GM12875 (cell line): ENCODE measurements at regions not wholly inside any gene's neighbourhood (a gene's known extent, or its start where the extent isn't known, plus 50 kb on each side); places are given as distances from the start of the nearest gene placed in this dataset.

Experiments used
- H3K4me3 ChIP-seq: one replicate; pipeline ENCODE4 v1.5.1; 2011; ENCODE audit warnings: low read depth, low read length, control low read depth
- TF ChIP-seq, protein P1 (sequence below): IDR thresholded peaks from 2 replicates; pipeline ENCODE4 v1.5.1; 2011; ENCODE audit warnings: low read depth, mild to moderate bottlenecking, control low read depth, inconsistent platforms, low read length, moderate library complexity, borderline replicate concordance; ENCODE audit not compliant: insufficient read depth

DNA sequence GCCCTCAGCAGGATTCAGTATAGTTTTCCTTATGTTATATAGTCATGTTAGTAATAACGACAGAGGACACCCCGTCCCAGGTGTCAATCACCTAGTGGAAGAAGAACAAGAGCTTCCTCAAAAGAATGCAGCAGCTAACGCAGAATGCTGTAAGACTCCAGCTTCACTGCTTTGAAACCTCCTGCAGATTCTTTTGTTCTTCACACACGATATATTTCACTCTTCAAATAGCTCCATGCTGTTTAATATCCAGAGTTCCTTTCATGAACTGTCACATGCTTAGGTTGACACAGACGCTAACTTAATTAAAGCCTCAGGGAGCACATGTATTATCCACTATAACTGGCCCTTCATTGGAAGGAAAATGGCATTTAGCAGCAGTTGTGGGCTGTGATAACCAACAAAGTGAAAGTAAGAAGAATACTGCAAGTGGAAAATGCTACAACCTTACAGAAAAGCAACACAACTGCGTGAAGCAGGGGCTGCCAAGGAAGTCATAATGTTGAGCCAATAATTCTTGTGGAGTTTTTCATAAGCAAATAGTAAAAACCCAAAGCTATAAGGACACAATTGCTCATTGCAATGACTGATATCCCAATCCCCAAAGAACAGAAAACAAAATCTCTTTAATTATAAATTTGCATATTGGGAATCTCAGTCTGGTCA is 387.5 kb downstream of the PLK2 start:
- TF ChIP-seq, protein P1, sequence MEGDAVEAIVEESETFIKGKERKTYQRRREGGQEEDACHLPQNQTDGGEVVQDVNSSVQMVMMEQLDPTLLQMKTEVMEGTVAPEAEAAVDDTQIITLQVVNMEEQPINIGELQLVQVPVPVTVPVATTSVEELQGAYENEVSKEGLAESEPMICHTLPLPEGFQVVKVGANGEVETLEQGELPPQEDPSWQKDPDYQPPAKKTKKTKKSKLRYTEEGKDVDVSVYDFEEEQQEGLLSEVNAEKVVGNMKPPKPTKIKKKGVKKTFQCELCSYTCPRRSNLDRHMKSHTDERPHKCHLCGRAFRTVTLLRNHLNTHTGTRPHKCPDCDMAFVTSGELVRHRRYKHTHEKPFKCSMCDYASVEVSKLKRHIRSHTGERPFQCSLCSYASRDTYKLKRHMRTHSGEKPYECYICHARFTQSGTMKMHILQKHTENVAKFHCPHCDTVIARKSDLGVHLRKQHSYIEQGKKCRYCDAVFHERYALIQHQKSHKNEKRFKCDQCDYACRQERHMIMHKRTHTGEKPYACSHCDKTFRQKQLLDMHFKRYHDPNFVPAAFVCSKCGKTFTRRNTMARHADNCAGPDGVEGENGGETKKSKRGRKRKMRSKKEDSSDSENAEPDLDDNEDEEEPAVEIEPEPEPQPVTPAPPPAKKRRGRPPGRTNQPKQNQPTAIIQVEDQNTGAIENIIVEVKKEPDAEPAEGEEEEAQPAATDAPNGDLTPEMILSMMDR = no peak
- no peak overlapping the region for H3K4me3 ChIP-seq

DNA sequence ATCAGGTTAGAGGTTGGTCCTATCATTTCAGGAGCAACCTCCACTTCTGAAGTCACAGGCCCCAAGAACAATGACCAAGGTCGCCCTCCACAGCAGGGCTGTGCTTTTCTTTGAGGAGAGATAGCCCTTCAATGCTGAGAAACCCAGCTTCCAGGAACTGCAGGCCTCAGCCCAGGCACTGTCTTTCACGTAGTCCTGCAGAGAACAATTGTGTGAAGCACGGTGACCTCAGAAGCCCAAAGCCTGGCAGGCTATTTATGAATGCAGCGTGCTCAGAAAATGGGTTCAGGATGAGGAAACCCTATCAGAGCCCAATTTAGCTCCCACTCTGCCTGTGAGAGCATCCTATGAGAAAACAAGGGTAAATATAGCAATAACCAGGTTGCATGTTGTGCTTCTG is 388.3 kb downstream of the PLK2 start:
- TF ChIP-seq, protein P1 = no peak
- no peak overlapping the region for H3K4me3 ChIP-seq

DNA sequence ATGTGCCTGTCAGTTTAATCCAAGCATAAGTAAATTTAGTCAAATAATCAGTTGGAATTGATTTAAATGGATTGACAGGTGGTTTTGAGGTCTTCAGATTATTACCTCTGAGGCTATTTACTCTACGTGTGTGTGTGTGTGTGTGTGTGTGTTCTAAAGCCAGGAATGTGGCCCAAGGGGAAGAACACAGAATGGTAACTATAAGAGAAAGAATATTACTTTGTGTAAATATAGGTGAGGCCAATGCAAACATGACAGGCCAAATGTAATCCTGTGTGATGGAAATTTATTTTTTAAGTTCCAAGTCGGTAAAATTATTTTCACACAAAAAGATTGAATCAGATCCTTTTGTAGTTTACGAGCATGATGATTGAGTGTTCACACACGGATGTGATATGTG is 390.0 kb downstream of the PLK2 start:
- TF ChIP-seq, protein P1 = no peak

DNA sequence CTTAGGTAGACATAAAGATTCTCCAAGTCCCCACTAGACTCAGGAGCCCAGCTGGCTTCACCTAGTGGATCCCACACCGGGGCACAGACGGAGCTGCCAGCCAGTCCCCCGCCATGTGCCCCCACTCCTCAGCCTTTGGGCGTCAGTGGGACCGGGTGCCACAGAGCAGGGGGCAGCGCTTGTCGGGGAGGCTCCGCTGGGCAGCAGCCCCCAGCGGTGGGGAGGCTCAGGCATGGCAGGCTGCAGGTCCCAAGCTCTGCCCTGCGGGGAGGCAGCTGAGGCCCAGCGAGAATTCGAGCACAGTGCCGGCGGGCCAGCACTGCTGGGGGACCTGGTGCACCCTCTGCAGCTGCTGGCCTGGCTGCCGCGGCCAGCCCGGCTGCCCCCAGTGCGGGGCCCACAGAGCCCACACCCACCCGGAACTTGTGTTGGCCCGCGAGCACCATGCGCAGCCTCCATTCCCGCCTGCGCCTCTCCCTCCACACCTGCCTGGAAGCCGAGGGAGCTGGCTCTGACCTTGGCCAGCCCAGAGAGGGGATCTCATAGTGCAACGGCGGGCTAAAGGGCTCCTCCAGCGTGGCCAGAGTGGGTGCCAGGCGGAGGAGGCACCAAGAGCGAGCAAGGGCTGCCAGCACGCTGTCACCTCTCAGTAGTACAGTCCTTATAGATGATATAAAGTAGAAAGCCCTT is 390.7 kb downstream of the PLK2 start:
- TF ChIP-seq, protein P1 = no peak
- no peak overlapping the region for H3K4me3 ChIP-seq

More for the DNA sequence above, 390.0 kb downstream of the PLK2 start:
- no peak overlapping the region for H3K4me3 ChIP-seq

DNA sequence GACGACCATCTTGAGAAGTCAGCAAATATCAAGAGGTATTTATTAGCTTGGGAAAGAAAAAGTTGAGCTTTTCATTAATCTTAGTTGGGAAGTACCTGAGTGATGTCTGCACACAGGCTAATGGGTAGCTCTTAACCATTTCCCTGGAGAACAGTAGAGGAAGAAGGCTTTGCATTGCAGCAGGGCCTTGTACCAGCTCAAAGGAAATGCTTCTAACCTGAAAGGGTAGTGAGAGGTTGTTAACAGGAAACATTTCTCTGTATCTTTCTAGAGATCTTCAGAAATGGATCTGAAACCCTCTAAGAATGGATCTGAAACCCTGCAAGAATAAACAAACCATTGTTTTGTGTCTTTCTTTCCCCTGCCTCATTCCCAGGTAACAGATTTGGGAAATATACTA is 393.3 kb downstream of the PLK2 start:
- no peak overlapping the region for H3K4me3 ChIP-seq
- TF ChIP-seq, protein P1 = no peak

DNA sequence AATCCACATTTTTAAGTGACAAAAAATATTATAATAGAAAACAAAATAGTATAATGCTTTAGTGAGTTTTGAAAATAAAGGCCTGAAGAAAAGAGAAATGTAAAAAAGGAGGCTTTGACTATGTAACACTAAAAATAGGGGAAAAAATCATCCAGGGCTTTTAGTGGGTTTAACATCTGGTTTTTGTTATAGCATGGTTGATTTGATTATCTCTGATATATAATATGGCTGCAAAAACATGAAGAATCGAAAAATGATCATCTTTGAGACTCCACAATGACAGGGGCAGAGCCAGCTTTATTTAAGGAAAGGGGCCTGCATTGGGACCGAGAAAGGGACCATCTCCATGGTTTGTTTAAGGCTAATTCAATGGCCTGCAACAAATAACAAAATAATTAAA is 393.8 kb downstream of the PLK2 start:
- TF ChIP-seq, protein P1 = no peak
- no peak overlapping the region for H3K4me3 ChIP-seq

DNA sequence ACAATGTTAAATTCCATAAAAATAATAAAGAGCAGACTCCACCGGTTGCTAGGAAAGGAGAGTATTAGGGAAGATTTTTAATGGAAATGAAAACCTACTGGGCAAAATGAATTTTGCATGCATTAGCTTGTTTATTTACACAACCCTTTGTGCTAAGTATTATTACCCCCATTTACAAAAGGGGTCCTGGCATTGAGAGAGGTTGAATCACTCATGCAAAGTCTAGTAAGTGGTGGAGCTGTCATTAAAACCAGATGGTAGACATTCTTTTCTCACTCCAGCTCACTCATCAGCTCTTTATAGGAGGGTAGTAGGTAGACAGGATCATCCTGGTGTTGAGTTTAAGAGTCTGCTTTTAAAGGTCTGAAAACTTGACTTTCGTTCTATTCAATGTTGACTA is 395.1 kb downstream of the PLK2 start:
- H3K4me3 ChIP-seq = no peak overlapping the region
- TF ChIP-seq, protein P1 = no peak
